ENCODE measurements at regions not wholly inside any gene's neighbourhood (a gene's known extent, or its start where the extent isn't known, plus 50 kb on each side); places are given as distances from the start of the nearest gene placed in this dataset.

DNA sequence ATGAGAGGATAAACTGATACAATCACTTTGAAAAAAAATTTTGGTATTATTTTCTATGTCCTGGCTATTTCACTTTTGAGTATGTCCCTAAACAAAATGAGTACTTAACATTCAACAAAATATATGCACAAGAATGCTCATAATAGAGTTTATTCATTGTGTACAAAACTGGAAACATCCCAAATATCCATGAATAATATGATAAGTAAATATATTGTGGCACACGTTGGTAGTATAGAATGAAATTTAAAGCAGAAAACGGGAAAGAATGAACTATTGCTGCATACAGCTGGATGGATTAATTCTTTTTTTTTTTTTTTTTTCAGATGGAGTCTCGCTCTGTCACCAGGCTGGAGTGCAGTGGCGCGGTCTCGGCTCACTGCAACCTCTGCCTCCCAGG lies 725.2 kb downstream of the LTN1 start:
- no peak for DNase-seq (ENCODE audit: low read depth)
- TF ChIP-seq, protein P1, sequence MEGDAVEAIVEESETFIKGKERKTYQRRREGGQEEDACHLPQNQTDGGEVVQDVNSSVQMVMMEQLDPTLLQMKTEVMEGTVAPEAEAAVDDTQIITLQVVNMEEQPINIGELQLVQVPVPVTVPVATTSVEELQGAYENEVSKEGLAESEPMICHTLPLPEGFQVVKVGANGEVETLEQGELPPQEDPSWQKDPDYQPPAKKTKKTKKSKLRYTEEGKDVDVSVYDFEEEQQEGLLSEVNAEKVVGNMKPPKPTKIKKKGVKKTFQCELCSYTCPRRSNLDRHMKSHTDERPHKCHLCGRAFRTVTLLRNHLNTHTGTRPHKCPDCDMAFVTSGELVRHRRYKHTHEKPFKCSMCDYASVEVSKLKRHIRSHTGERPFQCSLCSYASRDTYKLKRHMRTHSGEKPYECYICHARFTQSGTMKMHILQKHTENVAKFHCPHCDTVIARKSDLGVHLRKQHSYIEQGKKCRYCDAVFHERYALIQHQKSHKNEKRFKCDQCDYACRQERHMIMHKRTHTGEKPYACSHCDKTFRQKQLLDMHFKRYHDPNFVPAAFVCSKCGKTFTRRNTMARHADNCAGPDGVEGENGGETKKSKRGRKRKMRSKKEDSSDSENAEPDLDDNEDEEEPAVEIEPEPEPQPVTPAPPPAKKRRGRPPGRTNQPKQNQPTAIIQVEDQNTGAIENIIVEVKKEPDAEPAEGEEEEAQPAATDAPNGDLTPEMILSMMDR (conservative IDR thresholded peaks at IDR 0.05; ENCODE audit: low read depth, low read length), result no peak
- H3K4me3 ChIP-seq (ENCODE audit: low read depth, low read length), result no peak overlapping the region

DNA sequence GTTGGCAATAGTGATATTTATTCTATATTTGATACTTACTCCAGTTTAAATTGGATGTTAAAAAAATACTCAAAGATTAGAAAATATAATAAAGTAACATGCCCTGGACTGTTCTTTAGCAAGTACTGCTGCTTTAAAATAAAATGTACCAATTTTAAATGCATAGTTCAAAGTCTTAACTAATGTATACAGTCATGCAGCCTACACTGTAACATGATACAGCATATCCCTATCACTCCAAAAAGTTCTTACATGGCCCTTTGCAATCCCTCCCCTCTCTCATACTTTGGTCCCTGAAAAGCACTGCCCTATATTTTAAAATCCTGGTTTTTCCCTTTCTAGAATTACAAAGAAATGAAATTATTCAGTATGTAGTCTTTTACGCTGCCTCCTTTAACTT lies 726.6 kb downstream of the LTN1 start:
- TF ChIP-seq, protein P1 (conservative IDR thresholded peaks at IDR 0.05; ENCODE audit: low read depth, low read length), result no peak
- no peak overlapping the region for H3K4me3 ChIP-seq (ENCODE audit: low read depth, low read length)
- no peak for DNase-seq (ENCODE audit: low read depth)

DNA sequence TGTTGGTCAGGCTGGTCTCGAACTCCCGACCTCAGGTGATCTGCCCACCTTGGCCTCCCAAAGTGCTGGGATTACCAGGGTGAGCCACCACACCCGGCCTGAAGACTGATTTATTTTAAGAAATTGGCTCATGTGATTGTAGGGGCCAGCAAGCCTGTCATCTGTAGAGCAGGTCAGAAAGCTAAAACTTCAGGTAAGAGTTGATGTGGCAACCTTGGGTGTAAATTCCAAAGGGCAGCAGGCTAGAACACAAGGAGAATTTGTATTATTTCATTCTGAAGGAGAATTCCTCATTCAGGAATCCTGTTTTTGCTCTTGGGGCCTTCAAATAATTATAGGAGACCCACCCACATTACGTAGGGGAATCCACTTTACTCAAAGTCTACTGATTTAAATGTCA lies 728.7 kb downstream of the LTN1 start:
- no peak for DNase-seq (ENCODE audit: low read depth)
- TF ChIP-seq, protein P1 (conservative IDR thresholded peaks at IDR 0.05; ENCODE audit: low read depth, low read length), result no peak
- no peak overlapping the region for H3K4me3 ChIP-seq (ENCODE audit: low read depth, low read length)

DNA sequence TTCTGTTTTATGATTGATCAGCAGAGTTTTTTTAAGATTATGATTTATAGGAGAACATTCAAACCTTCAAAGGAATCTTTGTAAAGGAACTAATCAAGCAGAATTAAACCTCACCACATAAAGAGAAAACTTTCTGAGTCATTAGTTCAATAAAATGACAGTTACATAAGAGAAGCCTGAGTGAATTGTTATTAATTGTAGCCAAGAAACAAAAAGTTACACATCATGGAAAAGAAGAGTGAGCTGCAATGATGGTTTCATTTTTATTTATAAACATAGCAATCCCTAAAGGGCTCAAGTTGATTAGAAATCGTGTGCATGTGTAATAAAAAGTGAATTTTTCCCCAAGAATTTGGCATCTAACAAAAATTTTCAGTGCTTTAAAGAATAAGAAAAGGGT lies 731.4 kb downstream of the LTN1 start:
- H3K4me3 ChIP-seq (ENCODE audit: low read depth, low read length), result no peak overlapping the region
- TF ChIP-seq, protein P1 (conservative IDR thresholded peaks at IDR 0.05; ENCODE audit: low read depth, low read length), result no peak
- DNase-seq (ENCODE audit: low read depth), result no peak

DNA sequence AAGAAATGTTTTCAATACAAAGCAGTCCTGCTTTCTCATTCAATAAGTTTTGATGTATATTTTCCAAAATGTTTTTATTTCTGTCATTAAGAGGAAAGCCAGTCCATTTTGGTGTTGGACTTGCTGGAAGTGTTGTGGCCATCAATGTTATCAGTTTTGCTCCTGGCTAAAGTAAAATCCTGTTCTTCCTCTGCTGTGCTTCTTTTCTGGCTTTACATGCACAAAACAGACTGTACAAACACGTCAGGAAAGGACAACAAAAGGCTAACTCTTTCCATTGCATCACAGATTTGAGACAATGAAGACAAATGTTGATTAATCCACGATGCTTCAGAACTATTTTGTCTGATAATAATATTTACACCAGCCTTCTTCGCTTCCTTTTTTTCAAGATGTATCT lies 735.4 kb downstream of the LTN1 start:
- TF ChIP-seq, protein P1 (conservative IDR thresholded peaks at IDR 0.05; ENCODE audit: low read depth, low read length), result no peak
- H3K4me3 ChIP-seq (ENCODE audit: low read depth, low read length), result no peak overlapping the region
- peak; percentile 43 for DNase-seq (ENCODE audit: low read depth)

DNA sequence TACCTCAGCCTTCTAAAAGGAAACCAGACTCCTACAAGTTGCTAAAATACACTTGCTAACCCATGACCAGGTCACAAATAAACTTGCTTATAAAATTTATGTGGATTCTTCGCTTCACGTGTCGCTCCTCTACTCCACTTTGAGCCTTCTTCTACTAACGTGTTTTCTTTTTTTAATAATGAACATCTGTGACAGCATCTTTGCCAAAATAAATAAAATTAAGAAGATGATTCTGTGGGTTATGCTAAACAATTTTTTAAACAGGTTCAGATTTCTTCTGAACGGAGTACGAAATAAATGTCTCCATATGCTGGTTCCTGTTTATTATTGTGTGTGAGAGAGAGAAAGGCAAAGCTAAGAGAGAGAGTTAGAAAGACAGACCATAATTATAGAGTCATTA lies 735.8 kb downstream of the LTN1 start:
- TF ChIP-seq, protein P1 (conservative IDR thresholded peaks at IDR 0.05; ENCODE audit: low read depth, low read length), result no peak

DNA sequence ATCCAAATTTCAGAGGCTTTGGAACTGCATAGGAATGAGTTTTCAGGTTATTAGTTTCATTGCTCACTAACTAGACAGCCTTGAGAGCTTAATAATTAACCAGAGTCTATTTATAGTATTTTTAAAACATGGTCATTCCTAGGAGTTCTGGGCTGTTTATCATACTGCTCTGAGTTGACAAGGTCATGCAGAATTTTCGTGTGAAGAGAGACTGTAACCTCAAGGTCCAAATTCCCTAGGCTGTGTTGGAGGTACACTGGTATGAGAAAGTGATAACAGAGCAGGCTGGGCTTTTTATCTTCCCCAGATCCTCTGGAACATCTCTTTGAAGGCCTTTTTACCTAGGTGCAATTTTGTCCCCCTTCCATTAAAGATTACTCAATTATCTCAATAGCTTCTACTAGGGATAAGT lies 736.3 kb downstream of the LTN1 start:
- TF ChIP-seq, protein P1 (conservative IDR thresholded peaks at IDR 0.05; ENCODE audit: low read depth, low read length), result no peak
- no peak overlapping the region for H3K4me3 ChIP-seq (ENCODE audit: low read depth, low read length)
- DNase-seq (ENCODE audit: low read depth), result peak; percentile 51

More for the DNA sequence above, 735.8 kb downstream of the LTN1 start:
- H3K4me3 ChIP-seq (ENCODE audit: low read depth, low read length), result no peak overlapping the region
- no peak for DNase-seq (ENCODE audit: low read depth)

Measured in choroid plexus epithelial cell (primary cell).